NCI-H1048 (cell line): ENCODE measurements at regions not wholly inside any gene's neighbourhood (a gene's known extent, or its start where the extent isn't known, plus 50 kb on each side); places are given as distances from the start of the nearest gene placed in this dataset.
"Not testable (repeated sequence)": the region's sequence is repeated elsewhere in the genome, so short reads cannot be mapped to it uniquely, and the experiment has no call there.

Experiments used
- DNase-seq: peaks from one replicate; lab custom pipeline; 2025; lab: John Stamatoyannopoulos, UW

DNA sequence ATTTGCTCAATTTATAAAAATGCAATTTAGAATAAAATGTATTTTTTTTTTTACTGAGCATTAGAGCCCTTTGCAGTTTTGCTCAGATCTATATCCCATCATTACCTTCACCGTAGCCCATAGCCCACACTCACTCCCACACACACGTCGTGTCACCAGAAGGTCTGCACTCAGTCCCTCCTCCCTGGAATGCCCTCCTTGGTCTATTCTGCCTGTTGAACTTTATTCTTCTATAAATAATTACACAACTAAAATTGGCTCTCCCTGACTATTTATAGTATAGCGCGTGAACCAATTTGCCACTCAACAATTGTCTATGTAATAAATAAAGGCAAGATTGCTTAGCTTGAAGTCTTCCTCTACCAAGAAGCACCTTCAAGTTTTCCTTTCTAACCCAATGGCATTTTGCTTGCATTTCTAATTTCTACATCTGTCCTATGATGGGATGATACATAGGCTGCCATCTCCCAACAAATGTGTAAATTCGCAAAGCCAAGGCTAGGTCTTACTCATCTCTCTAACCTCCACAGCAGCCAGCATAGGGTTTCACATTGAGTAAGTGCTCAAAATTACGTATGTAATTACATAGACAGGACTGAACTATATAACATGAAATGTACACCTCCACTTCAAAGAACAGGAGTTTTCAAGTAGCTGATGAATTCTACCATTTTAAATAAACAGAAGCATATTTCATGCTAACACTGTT, 172.0 kb upstream of the HES1 start:
- DNase-seq: no peak

DNA sequence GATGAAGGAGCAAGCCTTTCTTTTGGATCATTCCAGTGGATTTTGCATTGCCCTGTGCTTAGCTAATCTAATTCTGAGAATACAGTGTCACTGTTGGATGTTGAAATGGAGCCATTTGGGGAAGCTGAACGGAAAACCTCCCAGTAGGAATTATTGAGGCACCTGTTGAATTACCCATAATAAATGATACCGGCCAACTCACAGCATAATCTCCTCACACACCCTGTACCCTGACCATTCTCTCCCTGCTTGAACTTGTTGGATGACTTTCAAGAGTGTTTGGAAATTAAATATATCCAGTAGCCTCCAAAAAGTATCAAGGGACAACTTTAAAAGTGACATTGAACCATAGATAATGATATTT, 171.4 kb upstream of the HES1 start:
- no peak for DNase-seq

DNA sequence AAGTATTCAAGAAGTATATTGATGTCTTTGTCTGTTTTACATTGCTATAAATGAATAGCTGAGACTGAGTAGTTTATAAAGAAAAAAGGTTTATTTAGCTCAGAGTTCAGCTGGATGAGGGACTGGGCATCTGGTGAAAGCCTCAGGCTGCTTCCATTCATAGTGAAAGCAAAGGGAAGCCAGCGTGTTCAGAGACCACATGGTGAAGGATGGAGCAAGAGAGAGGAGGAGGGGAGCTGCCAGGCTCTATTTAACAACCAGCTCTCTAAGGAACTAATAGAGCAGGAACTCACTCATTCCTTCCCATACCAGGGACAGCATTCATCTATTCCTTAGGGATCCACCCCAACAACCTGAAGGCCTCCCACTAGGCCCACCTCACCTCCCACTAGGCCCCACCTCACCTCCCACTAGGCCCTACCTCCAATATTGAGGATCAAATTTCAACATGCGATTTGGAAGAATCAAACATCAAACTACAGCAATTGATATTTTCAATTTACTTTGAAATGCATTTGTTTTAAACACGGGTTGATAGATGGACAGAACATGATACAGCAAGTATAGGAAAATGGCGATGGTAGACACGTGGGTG, 167.5 kb upstream of the HES1 start:
- DNase-seq: no peak

DNA sequence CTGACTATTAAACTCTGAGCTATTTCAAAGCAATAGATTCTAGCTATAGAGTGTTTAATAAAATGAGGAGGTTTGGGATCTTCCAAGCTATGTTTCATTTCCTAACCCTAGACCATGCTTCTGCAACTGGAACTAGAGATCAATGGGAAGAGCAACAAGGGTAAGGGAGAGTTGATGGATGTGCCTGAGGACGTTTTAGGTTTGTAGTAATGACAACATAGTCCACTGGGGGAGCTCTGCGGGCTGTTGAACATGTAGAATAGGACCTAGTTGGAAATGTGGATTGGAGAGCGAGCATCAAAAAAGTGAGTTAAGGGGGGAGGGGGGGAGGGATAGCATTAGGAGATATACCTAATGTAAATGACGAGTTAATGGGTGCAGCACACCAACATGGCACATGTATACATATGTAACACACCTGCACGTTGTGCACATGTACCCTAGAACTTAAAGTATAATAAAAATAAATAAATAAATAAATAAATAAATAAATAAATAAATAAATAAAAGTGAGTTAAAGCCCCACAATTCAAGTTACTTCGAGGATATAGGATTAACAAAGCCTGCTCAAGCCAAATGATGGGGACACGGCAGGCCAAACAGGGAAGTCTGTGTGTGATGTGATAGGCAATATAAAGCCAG, 165.7 kb upstream of the HES1 start:
- DNase-seq: not testable (repeated sequence)

DNA sequence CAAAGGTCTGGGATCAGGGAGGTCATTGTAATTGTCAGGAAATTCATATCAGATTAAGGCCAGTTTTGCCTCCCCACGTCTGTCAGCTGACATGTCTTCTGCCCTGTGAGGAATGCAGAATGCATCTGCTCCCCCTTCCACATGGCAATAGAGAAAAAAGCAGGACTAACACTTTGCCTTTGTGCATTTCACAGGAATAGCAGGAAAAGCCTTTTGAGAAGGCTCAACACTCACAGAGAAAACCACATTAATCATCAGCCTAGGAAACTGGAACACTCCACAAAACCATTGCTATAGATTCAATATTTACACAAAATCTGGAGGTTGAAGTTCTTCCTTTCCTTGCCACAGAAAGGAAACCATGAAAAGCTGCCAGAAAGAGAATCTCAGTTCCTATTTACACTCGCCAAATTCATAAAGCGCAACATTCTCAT, 165.2 kb upstream of the HES1 start:
- DNase-seq: no peak

DNA sequence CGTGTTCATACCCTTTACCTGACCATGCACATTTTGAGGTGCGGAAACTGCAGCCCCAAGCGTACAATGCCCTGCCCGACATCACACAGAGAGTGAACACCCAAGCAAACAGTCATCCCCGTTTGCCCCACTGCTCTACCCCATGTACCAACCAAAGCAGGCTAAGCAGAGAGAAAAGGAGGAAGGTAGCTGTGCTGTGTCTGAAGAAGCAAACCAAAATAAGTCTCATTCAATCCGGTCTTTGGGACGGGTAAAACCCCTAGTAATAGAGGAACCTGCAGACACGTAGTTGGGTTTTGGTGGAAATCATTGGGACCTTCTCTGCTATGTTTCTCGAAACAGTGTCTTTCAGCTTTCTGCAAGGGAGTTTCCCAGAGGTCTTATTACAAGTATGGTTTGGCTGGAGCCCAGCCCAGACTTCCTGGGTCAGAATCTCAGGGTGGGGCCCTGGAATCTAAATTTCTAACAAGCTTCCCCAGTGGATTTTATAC, 164.6 kb upstream of the HES1 start:
- no peak for DNase-seq

DNA sequence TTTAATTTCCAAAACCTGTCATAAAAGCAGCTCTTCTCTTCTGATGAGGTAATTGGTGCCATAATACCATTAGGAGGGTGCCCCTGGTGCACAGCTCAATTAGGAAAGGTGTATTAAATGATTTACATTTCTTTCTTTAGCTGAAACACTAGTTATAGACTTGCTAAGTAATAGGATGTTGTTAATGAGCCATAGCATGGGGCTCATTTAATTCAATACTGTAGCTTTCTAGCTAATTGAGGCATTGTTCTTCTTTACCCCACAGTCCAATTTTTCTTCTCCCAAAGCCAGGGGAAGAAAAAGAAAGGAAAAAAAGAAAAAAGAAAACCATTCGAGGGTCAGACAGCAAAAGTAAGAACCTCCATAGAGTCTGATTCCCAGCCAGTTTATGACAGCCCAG, 164.0 kb upstream of the HES1 start:
- DNase-seq: no peak

DNA sequence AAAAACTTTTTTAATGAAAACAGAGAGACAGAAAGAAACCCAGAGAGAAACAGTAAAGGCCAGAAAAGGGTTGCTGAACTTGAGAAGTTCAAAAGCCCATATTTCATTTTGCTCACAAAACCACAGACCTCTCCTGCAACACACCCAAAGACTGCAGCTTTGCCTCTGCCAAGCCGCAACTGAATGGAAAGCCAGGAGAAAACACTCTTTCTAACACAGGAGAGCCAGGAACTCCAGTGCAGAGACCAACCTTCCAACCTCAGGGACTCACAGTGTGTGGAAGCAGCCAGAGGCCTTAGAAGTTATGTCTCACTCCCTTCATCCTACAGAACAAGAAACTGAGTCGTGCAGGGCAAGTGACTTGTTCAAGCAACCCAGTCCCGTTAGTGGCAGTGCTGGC, 163.1 kb upstream of the HES1 start:
- DNase-seq: no peak

DNA sequence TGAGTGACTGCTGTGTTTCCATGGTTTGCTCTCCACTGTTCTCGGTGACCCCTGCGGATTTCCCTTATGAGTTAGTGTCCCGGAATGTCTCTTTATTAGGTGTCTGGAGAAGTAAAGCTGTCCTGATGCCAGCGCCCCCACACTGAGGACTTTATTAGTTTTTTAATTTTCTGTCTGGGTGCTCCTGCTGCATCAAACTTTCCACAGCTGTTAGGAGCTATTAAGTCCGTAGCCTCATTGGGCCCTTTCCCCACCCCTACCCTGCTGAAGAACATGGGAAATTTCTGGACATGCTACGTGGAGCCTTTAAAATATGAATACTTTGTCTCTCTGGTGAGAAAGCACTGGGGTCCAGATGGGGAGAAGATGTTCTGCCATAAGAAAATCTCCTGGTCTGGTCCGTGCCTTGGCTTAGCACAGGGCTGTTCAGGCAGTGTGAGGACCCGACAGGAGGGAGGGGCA, 161.7 kb upstream of the HES1 start:
- DNase-seq: no peak

DNA sequence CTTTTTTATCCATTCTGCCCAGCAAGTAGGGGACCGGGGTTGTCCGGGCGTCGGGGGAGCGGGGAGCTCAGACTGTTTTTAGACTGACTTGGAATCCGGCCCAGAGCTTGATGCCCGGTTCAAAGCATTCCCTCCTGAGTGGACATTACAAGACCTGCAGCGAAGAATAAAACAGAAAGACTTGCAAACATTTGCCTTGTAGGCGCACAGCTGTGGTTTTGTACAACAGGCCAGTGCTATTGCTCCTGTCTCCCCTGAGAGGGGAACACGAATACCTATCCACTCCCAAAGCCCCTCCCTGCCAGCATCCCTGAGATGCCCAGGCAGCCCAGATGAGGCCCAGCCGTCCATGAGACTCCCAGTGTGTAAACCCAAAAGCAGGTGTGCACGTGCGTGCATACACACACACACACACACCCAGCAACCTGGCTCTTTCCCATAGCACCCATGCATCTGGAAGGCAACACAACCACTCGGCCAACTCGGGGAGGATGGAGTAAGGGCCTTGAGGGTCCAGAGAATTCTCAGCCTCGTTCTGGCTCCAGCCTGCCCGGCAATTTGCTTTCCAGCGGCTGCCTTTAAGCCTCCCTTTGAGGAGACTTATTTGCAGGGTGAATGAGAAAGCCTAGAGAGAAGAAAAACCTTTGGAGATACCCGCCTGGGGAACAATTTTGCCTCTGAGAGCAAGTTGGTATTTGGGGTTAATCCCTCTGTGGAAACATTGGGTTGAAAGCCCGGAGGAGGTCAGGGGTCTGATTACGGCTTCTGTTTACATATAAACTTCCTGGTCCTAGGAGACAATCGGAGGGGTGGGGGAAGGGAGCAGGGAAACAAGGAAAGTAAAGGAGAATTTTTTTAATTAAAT, 161.0 kb upstream of the HES1 start:
- DNase-seq: no peak

DNA sequence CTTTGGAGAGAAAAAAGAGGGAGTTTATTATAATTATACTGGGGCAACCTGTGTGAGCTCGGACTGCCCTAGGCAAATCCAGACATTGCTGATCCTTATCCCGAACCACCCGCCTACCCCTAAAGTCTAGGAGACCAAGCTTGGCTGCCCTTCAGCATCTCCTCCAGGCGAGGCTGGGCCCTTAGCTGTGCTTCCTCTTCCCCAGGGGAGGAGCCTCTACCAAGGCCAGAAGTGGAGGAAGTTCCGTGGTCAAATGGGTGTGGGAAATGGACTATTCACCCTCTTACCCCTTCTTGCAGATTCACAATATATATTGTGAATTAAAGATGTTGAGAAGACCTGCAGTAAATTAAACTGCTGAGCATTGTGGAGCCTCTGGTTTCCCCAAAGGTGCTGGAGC, 158.3 kb upstream of the HES1 start:
- DNase-seq: no peak

DNA sequence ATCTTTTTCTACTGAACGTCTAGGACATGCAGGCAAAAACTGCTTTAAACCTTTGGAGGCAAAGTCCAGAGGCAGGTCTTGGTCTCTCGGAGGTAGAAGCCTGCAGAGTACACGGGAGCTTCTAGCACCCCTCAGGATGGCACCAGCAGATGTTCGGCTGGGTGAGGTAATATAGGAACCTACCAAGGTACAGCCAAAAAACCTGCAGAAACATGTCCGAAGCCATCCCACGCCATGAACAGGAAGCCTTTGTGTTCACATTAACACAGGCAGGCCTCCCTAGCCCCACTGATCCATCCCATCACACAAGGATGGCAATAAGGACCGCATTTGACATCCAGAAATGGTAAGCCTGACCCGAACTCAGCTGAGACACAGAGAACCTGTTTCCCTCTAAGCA, 157.9 kb upstream of the HES1 start:
- DNase-seq: no peak

DNA sequence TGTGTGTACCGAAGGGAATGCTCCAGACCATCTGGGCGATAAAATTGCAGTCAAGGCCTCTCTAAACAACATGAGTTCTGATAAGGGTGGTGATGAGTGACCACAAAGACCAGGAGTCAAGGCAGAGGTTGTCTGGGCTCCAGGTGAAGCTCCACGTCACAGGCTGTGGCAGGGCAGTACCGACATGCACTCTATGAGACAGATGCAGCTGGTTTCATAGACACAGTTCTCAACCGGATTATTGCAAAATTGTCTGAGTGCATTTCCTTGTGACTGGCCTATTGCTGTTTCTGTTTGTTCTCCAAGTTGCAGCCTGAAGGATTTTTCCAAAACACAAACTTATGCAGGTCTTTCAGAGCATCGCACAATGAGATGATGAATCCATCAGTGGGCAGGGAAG, 157.5 kb upstream of the HES1 start:
- no peak for DNase-seq

DNA sequence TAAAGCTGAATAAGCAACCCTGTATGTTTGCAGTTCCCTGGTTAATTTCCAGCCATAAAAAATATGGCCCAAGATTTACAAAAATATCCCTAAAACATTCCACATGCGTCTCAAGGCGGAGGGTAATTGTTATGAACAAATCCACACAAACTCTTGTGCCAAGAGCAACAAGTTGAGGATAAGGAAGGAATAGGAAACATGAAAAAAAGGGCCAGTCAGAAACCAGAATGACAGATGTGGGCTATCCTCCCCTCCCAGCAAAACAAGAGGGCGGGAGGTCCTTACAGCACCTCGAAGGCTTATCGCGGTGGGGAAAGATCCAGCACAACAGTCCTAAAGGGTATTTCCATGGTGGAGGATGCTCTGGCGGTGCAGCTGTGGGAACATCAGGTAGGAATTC, 155.6 kb upstream of the HES1 start:
- no peak for DNase-seq

DNA sequence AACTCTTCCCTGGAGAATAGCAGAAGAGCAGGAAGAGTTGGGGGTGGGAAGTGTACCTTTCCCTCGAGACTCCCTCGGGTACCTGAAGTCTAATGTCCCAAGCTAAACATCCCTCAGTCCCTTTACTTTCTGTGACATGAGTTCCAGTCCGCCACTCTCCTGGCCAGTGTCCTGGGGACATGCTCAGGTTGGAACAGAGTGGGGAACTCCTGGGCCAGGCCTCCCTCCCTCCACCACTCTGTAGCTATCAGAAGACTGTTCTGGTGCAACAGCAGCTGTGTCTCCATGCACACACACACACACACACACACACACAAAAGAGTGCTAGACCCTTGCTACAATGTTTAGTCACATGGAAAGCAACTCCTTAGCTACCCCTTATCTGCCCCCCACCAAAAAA, 155.0 kb upstream of the HES1 start:
- DNase-seq: no peak

DNA sequence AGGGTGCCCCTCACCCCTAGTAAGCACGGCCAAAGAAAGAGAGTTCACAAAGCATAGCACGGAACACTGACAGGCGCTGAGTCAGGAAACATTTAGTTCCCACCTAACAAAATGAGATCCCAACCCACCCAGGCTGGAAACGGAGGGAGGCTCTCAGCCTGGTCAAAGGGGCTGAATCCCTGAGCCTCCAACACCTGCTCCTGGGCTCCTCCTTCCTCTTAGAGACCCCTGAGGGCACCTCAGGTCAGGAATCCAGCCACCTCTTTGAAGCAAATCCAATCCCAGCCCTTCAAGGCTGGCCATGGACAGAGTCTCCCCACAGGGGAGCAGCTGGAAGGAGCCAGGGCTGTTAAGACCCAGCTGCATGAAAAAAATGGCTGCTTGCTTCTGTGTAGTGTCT, 154.4 kb upstream of the HES1 start:
- no peak for DNase-seq

DNA sequence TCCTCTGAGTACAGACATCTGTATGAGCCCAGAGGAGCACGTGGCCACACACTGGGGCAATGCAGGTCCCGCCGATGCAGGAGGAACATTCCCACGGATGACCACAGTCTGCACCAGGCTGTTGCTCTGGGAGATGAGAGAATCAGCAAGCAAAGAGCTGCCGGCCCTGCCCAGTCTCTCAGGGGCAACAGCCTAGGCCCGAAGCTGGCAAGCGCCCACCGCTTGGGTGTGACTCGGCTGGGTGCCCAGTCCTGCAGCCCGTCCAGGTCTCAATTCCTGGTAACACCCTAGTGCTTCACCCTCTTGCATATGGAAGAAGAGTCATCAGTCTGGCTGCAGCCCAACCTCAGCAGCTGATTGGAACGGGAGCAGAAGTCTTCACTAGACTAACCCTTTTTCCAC, 153.7 kb upstream of the HES1 start:
- no peak for DNase-seq

DNA sequence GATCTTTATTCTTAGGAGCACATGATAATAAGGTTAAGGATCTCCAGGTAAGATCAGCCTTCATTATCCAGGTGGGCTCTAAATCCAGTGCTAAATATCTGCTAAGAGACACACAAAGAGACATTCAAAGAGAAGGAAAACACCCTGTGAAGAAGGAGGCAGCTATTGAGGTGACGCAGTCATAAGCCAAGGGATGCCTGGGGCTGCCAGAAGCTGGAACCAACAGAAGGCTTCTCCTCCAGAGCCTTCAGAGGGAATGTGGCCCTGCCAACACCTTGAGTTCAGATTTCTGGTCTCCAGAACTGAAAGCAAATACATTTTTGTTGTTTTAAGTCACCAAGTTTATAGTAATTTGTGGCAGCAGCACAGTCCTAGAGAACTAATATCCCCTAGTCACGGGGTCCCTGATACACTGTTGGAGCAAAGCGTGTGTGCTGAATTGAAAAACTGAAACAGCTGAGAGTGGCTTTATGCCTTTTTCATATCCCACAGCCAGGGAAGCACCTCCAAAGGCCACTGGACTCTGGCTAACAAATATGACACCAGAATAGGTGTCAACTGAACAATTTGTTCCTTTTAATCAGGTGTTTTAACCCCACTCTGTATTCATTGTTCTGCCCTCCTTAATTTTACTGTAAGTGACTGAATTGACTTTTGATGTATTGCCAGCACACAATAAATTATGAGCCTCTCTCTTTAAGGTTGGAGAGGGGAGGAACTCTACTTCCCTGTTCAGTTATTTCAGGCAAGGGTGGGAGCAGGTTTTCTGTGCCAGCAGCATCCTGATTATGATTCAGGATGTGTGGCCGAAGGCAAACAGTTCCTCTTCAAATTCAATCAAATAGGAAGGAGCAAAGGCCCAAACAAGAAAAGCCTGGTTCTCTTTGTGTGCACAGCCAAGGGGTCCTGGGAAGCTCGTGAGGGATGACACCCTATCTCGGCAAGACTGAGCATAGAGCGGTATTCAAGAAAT, 151.8 kb upstream of the HES1 start:
- no peak for DNase-seq

DNA sequence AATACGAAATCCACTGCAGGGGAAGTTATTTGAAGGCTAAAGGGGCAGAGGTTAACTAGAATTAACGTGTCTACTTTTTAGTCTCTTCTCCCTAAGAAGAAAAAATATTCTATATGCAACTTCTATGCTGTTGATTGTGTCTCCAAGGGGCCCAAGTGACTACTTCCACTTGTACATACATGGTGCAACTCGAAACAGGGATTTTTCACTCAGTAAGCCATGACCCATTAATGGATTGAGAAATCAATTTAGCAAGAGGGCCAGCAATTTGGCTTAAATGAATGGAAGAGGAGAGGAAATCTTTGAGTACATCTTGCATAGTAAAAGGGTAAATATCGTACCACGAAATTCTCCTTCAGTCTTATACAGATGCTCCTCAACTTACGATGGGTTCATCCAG, 151.1 kb upstream of the HES1 start:
- DNase-seq: no peak

DNA sequence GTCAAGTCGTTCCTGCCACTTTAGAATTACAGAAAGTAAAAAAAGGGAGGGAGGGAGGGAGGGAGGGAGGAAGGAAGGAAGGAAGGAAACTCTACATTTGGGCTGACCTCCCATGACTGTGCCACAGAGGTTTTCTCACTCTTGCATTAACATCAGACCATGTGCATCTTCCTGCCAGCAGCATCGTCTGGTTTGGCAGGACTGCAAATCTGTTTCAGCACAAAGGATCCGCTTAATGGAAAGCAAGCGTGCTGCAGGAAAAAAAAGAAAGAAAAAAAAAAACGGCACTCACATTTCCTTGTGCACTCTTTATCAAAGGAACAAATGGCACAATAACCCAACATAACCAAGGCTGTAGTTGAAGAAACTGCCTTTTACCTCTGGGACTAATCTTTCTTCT, 148.8 kb upstream of the HES1 start:
- no peak for DNase-seq

DNA sequence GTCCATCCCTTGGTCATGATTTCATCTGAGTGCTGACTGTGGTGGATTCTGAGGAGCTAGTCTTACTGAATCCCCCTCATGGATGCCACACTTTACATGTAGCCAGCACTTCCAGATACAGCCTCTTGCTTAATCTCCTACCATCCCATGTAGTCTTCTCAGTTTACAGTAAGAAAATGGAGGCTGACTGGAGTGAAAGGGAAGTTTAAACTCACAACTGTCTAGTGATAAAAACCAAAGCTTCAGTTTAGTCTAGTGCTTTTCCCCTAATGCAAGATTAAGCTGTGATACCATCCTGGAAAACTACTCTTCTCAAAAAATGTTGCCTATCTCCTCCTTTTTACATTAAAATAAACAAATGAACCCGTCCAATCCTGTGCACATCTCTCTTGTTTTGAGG, 146.8 kb upstream of the HES1 start:
- DNase-seq: no peak
